ENCODE measurements at regions not wholly inside any gene's neighbourhood (a gene's known extent, or its start where the extent isn't known, plus 50 kb on each side); places are given as distances from the start of the nearest gene placed in this dataset.

GRCh38 chr6:3619800-3620199 is 131.7 kb downstream of the PXDC1 start:
- TF ChIP-seq, protein P1, sequence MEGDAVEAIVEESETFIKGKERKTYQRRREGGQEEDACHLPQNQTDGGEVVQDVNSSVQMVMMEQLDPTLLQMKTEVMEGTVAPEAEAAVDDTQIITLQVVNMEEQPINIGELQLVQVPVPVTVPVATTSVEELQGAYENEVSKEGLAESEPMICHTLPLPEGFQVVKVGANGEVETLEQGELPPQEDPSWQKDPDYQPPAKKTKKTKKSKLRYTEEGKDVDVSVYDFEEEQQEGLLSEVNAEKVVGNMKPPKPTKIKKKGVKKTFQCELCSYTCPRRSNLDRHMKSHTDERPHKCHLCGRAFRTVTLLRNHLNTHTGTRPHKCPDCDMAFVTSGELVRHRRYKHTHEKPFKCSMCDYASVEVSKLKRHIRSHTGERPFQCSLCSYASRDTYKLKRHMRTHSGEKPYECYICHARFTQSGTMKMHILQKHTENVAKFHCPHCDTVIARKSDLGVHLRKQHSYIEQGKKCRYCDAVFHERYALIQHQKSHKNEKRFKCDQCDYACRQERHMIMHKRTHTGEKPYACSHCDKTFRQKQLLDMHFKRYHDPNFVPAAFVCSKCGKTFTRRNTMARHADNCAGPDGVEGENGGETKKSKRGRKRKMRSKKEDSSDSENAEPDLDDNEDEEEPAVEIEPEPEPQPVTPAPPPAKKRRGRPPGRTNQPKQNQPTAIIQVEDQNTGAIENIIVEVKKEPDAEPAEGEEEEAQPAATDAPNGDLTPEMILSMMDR (IDR thresholded peaks at IDR 0.05; ENCODE audit: insufficient read depth, low read depth, low read length, missing control alignments): no peak
- no peak overlapping the region for H3K4me3 ChIP-seq (ENCODE audit: low read length)
- no peak for DNase-seq (ENCODE audit: low read depth)

- TF ChIP-seq, protein P1 (IDR thresholded peaks at IDR 0.05; ENCODE audit: insufficient read depth, low read depth, low read length, missing control alignments): no peak
- H3K4me3 ChIP-seq (ENCODE audit: low read length): no peak overlapping the region
- no peak for DNase-seq (ENCODE audit: low read depth)
These were observed 132.3 kb downstream of the PXDC1 start for GRCh38 chr6:3619201-3619600.

DNA sequence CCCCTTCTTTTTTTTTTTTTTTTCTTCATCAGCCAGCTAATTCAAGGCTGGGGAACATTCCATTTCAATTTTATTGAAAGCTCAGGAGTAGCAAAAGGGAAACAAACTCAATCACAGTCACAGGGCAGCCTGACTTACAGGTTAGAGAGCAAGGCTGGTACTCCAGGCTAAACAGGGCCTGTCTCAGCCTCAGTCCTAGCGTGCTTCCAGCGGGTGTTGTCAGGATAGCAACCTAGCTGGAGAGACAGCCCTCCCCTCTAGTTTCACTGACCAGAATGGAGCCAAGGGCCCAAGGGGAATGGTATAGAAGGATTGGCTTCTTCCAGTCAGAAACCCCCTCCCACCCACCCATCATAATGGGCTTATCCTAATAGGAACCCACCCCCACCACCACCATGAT is 132.9 kb downstream of the PXDC1 start:
- DNase-seq (ENCODE audit: low read depth): no peak
- TF ChIP-seq, protein P1 (IDR thresholded peaks at IDR 0.05; ENCODE audit: insufficient read depth, low read depth, low read length, missing control alignments): no peak
- no peak overlapping the region for H3K4me3 ChIP-seq (ENCODE audit: low read length)

- no peak overlapping the region for H3K4me3 ChIP-seq (ENCODE audit: low read length)
- no peak for DNase-seq (ENCODE audit: low read depth)
- TF ChIP-seq, protein P1 (IDR thresholded peaks at IDR 0.05; ENCODE audit: insufficient read depth, low read depth, low read length, missing control alignments): no peak
These were observed 133.7 kb downstream of the PXDC1 start for GRCh38 chr6:3617681-3618311.

- no peak overlapping the region for H3K4me3 ChIP-seq (ENCODE audit: low read length)
- no peak for DNase-seq (ENCODE audit: low read depth)
- TF ChIP-seq, protein P1 (IDR thresholded peaks at IDR 0.05; ENCODE audit: insufficient read depth, low read depth, low read length, missing control alignments): no peak
These were observed 134.3 kb downstream of the PXDC1 start for GRCh38 chr6:3617192-3617631.

DNA sequence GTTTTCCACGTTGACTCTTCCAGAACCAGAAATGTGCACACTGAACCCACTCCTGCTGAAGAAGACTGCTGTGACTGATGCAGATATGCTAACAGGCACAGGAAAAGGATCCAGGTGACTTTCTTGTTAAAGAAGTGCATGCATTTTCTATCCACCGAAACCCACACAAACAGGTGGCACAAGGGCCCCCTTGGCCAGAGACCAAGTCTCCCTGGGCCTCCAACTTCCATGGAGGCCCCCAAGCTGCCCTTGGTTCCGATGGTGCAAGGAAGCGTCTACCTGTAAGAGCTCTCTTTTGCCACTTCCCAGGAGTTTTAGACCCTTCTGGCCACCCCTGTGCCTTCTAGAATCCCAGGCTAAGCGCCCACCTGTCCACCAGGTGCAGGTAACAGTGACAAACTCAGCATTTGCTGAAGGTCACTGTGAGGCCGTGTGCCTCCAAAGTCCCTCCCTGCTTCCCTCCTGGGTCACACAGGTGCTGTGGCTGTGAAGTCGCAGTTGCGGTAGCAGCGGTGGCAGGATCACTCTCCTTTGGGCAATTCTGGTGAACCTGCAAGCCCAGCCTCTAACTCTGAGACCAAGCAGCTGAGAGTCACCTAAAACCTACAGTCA is 134.8 kb downstream of the PXDC1 start:
- no peak overlapping the region for H3K4me3 ChIP-seq (ENCODE audit: low read length)
- DNase-seq (ENCODE audit: low read depth): no peak
- TF ChIP-seq, protein P1 (IDR thresholded peaks at IDR 0.05; ENCODE audit: insufficient read depth, low read depth, low read length, missing control alignments): no peak

Data from epithelial cell of esophagus (primary cell).